GM19023 (cell line): ENCODE measurements at regions not wholly inside any gene's neighbourhood (a gene's known extent, or its start where the extent isn't known, plus 50 kb on each side); places are given as distances from the start of the nearest gene placed in this dataset.
"Not testable (repeated sequence)": the region's sequence is repeated elsewhere in the genome, so short reads cannot be mapped to it uniquely, and the experiment has no call there.

Experiments used
- ATAC-seq: cut with Tn5 transposase; IDR thresholded peaks from one replicate; pipeline ENCODE4 v1.9.1; 2021; ENCODE audit warnings: mild to moderate bottlenecking, moderate library complexity; ENCODE audit not compliant: unreplicated experiment

GRCh38 chr4:23970201-23970850 lies 80.5 kb upstream of the PPARGC1A start:
- ATAC-seq = no peak

GRCh38 chr4:23969635-23970145 lies 79.8 kb upstream of the PPARGC1A start:
- no peak for ATAC-seq

- ATAC-seq = no peak
These were observed 77.4 kb upstream of the PPARGC1A start for GRCh38 chr4:23967281-23967680.

GRCh38 chr4:23966725-23967124 lies 76.9 kb upstream of the PPARGC1A start:
- ATAC-seq = no peak

GRCh38 chr4:23962462-23962861 lies 72.6 kb upstream of the PPARGC1A start:
- no peak for ATAC-seq

- ATAC-seq = not testable (repeated sequence)
These were observed 71.5 kb upstream of the PPARGC1A start for GRCh38 chr4:23961395-23961794.

GRCh38 chr4:23959396-23960148 lies 69.7 kb upstream of the PPARGC1A start:
- ATAC-seq = no peak

- no peak for ATAC-seq
These were observed 68.9 kb upstream of the PPARGC1A start for GRCh38 chr4:23958749-23959148.

- ATAC-seq = no peak
These were observed 67.6 kb upstream of the PPARGC1A start for GRCh38 chr4:23957465-23957864.

GRCh38 chr4:23956601-23957364 lies 66.9 kb upstream of the PPARGC1A start:
- ATAC-seq = no peak

GRCh38 chr4:23952258-23952657 lies 62.4 kb upstream of the PPARGC1A start:
- no peak for ATAC-seq

- no peak for ATAC-seq
These were observed 58.0 kb upstream of the PPARGC1A start for GRCh38 chr4:23947826-23948225.

GRCh38 chr4:23946299-23946698 lies 56.5 kb upstream of the PPARGC1A start:
- ATAC-seq = no peak

- ATAC-seq = no peak
These were observed 55.7 kb upstream of the PPARGC1A start for GRCh38 chr4:23945451-23946017.

GRCh38 chr4:23944556-23944955 lies 54.7 kb upstream of the PPARGC1A start:
- not testable (repeated sequence) for ATAC-seq

- ATAC-seq = no peak
These were observed 53.6 kb upstream of the PPARGC1A start for GRCh38 chr4:23943478-23943877.

GRCh38 chr4:23942471-23942870 lies 52.6 kb upstream of the PPARGC1A start:
- no peak for ATAC-seq
